ENCODE measurements at regions not wholly inside any gene's neighbourhood (a gene's known extent, or its start where the extent isn't known, plus 50 kb on each side); places are given as distances from the start of the nearest gene placed in this dataset.
A peak's percentile ranks its signal among the peaks of the same experiment; 100 is the strongest.
"Not testable (repeated sequence)": the region's sequence is repeated elsewhere in the genome, so short reads cannot be mapped to it uniquely, and the experiment has no call there.

- WGBS: 96% methylated on average over 2 of the region's 2 CpGs
- H3K4me3 ChIP-seq; DNase-seq (ENCODE audit: low spot score): not testable (repeated sequence)
Observed at GRCh38 chr7:65144557-65144956, 138.1 kb upstream of the ERV3-1 start.

GRCh38 chr7:65144119-65144518 lies 137.6 kb upstream of the ERV3-1 start:
- H3K4me1 ChIP-seq (replicated peaks); H3K27me3 ChIP-seq (replicated peaks; ENCODE audit: insufficient read depth); DNase-seq (ENCODE audit: low spot score); H3K27ac ChIP-seq; H3K9me3 ChIP-seq; intact Hi-C loops (cut with DNase I); H3K36me3 ChIP-seq; H3K4me3 ChIP-seq: not testable (repeated sequence)
- 59% methylated on average over 2 of the region's 2 CpGs for WGBS

More at GRCh38 chr7:65144557-65144956, 138.1 kb upstream of the ERV3-1 start:
- H3K4me1 ChIP-seq (replicated peaks); intact Hi-C loops (cut with DNase I); H3K27ac ChIP-seq; H3K9me3 ChIP-seq; H3K27me3 ChIP-seq (replicated peaks; ENCODE audit: insufficient read depth); H3K36me3 ChIP-seq: not testable (repeated sequence)

DNA sequence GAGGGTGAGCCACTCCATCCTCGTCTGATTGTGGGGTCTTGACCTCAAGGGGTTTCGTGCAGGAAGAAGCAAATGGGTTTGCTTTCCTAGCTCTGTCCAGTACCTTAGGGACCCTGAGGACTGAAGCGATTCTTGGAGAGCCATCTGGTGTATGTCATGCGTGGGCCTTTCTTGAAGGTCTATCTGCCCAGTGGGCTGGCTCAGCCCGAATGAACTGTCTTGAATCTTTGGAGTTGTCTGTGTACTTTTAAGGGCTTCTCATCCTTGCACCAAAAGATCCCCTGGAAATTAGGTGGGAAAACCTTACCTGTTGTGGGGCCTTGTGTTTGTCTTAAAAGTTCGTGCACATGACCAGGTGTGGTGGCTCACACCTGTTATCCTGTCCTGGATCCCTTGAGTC lies 135.4 kb upstream of the ERV3-1 start:
- DNase-seq (ENCODE audit: low spot score); intact Hi-C loops (cut with DNase I); H3K4me3 ChIP-seq; H3K9me3 ChIP-seq; H3K27ac ChIP-seq; H3K4me1 ChIP-seq (replicated peaks); H3K27me3 ChIP-seq (replicated peaks; ENCODE audit: insufficient read depth); H3K36me3 ChIP-seq: not testable (repeated sequence)
- WGBS: 81% methylated on average over 2 of the region's 6 CpGs

GRCh38 chr7:65141405-65141778 lies 134.9 kb upstream of the ERV3-1 start:
- DNase-seq (ENCODE audit: low spot score); H3K36me3 ChIP-seq; H3K4me1 ChIP-seq (replicated peaks); H3K4me3 ChIP-seq; intact Hi-C loops (cut with DNase I); H3K27me3 ChIP-seq (replicated peaks; ENCODE audit: insufficient read depth); H3K27ac ChIP-seq; H3K9me3 ChIP-seq: not testable (repeated sequence)
- WGBS: 26% methylated on average over 9 of the region's 20 CpGs

DNA sequence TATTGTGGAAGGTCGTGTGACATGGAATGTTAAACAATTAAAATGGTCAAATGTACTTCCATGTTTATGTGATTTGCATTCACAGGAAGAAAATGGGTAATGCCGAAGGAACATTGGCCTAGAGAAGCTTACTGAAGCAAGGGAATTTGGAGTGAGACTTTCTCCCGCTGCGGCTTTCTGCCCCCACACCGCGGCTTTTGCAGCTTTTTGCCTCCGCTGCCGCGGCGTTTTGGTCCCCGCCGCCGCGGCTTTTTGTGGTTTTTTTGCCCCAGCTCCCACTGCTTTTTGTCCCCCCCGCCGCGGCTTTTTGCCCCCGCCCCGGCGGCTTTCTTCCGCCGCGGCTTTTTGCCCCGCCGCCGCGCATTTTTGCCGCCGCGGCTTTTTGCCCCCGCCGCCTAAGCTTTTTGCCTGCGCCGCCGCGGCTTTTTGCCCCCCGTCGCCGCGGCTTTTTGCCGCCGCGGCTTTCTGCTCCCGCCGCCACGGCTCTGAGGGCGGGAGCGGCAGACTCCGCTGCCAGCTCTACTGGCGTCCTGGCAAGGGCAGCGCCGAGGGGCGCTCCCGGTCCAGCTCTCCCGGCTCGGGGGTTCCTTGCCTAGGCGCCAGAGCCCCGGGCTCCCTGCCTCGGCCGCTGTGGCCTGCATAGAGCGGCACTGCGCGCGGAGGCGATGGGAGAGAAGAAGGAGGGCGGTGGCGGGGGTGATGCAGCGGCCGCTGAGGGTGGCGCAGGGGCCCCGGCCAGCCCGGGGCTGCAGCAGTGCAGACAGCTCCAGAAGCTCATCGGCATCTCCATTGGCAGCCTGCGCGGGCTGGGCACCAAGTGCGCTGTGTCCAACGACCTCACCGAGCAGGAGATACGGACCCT lies 134.3 kb upstream of the ERV3-1 start:
- H3K9me3 ChIP-seq; H3K36me3 ChIP-seq; H3K4me1 ChIP-seq (replicated peaks); H3K4me3 ChIP-seq; H3K27ac ChIP-seq; intact Hi-C loops (cut with DNase I); H3K27me3 ChIP-seq (replicated peaks; ENCODE audit: insufficient read depth); DNase-seq (ENCODE audit: low spot score): not testable (repeated sequence)
- no CpG with 5 or more reads among the region's 79 CpGs for WGBS

- WGBS: no CpG with 5 or more reads among the region's 5 CpGs
Observed at GRCh38 chr7:65136850-65137249, 130.4 kb upstream of the ERV3-1 start.

GRCh38 chr7:65133087-65133486 lies 126.6 kb upstream of the ERV3-1 start:
- no CpG with 5 or more reads among the region's 3 CpGs for WGBS
- H3K27me3 ChIP-seq (replicated peaks; ENCODE audit: insufficient read depth); H3K9me3 ChIP-seq; H3K4me1 ChIP-seq (replicated peaks); H3K27ac ChIP-seq; H3K4me3 ChIP-seq; H3K36me3 ChIP-seq; intact Hi-C loops (cut with DNase I); DNase-seq (ENCODE audit: low spot score): not testable (repeated sequence)

More at GRCh38 chr7:65136850-65137249, 130.4 kb upstream of the ERV3-1 start:
- H3K36me3 ChIP-seq; DNase-seq (ENCODE audit: low spot score); H3K4me1 ChIP-seq (replicated peaks); H3K9me3 ChIP-seq; intact Hi-C loops (cut with DNase I); H3K27ac ChIP-seq; H3K4me3 ChIP-seq; H3K27me3 ChIP-seq (replicated peaks; ENCODE audit: insufficient read depth): not testable (repeated sequence)

GRCh38 chr7:65132256-65132655 lies 125.8 kb upstream of the ERV3-1 start:
- H3K36me3 ChIP-seq; H3K27ac ChIP-seq; intact Hi-C loops (cut with DNase I); H3K27me3 ChIP-seq (replicated peaks; ENCODE audit: insufficient read depth); H3K9me3 ChIP-seq; H3K4me1 ChIP-seq (replicated peaks); DNase-seq (ENCODE audit: low spot score); H3K4me3 ChIP-seq: not testable (repeated sequence)
- WGBS: no CpG with 5 or more reads among the region's 1 CpG

DNA sequence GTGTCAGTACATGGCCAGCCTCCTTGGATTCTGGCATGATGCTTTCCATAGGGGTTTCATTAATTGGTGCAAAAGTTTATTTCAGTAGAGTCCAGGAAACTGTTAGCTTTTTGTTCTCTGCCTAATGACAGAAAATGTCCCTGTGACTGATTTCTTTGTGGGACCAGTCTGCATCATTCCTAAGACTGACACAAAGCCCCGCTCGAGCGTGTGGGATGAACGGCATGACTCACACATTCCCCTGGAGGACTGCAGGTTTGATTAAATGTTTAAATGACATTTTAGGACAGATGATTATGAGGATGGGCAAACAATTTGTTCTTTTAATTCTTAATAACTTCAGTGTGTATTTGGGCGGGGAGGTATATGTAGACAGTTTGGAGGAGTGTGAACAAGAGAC lies 120.9 kb upstream of the ERV3-1 start:
- H3K36me3 ChIP-seq; H3K4me3 ChIP-seq; H3K27ac ChIP-seq; H3K27me3 ChIP-seq (replicated peaks; ENCODE audit: insufficient read depth); DNase-seq (ENCODE audit: low spot score); intact Hi-C loops (cut with DNase I); H3K4me1 ChIP-seq (replicated peaks); H3K9me3 ChIP-seq: not testable (repeated sequence)
- WGBS: no CpG with 5 or more reads among the region's 5 CpGs

DNA sequence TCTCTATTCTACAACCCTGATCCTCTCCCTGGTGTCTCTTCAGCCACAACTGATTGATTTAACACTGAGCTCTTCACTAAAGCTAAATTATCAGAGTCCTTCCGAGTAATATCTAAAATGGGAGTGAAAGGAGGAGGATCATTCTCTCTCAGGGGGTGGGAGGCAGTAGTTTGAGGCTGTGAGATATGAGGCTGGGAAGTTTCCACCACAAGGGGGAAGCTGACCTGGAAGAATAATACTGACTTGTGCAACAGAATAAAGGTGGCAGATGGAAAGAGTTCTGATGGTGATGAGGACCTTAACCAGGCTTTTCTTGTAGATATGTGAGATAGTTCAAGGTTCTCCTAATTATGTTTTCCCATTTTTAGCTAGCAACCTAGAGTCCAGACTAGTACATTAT lies 118.1 kb upstream of the ERV3-1 start:
- H3K27me3 ChIP-seq (replicated peaks; ENCODE audit: insufficient read depth); H3K4me3 ChIP-seq; H3K27ac ChIP-seq; H3K36me3 ChIP-seq; DNase-seq (ENCODE audit: low spot score); H3K4me1 ChIP-seq (replicated peaks); H3K9me3 ChIP-seq; intact Hi-C loops (cut with DNase I): not testable (repeated sequence)
- no CpG with 5 or more reads among the region's 1 CpG for WGBS

DNA sequence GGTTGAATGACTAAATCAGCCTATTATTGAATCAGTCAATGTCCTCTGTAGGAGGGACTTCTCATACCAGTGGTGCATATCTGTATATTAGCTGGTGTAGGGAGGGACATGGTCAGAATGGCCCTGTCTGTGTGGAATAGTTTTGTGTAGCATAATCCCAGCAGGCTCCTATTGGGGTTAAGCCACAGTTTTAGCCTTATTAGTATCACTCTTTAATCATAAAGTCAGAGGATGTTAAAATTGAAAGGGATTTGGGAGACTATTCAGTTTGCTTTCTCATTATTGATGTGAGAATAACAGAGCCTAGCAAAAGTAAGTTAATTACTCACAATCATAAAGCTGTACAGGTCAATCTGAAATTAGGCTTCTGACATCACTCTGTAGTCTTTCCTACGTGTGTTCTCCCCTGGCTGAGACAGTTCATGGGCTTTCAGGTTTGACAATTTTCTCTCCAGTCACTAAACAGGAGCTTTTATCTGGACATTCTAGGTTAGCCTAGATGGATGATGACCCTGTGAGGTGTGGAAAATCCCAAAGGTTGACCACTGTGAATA lies 99.2 kb upstream of the ERV3-1 start:
- H3K4me1 ChIP-seq (replicated peaks); H3K27me3 ChIP-seq (replicated peaks; ENCODE audit: insufficient read depth); DNase-seq (ENCODE audit: low spot score); H3K27ac ChIP-seq; intact Hi-C loops (cut with DNase I); H3K4me3 ChIP-seq; H3K36me3 ChIP-seq; H3K9me3 ChIP-seq: not testable (repeated sequence)
- 96% methylated on average over 1 of the region's 1 CpG for WGBS

- intact Hi-C loops (cut with DNase I); H3K4me3 ChIP-seq; H3K36me3 ChIP-seq; H3K9me3 ChIP-seq; H3K27me3 ChIP-seq (replicated peaks; ENCODE audit: insufficient read depth); H3K4me1 ChIP-seq (replicated peaks); H3K27ac ChIP-seq; DNase-seq (ENCODE audit: low spot score): not testable (repeated sequence)
- WGBS: 96% methylated on average over 4 of the region's 4 CpGs
Observed at GRCh38 chr7:65100499-65100898, 94.0 kb upstream of the ERV3-1 start.

DNA sequence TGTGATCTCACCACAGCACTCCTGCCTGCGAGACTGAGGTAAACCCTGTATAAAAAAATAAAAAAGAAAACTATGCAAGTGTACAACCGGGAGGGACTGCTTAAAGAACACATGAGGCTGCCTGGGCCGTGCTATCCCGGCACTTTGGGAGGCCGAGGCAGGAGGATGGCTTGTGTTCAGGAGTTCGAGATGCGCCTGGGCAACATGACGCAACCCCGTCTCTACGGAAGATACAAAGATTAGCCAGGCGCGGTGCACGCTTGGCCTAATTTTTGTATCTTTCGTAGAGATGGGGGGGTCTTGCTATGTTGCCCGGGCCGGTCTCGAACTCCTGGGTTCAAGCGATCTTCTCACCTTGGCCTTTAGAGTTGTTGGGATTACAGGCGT lies 75.2 kb upstream of the ERV3-1 start:
- H3K9me3 ChIP-seq; H3K27me3 ChIP-seq (replicated peaks; ENCODE audit: insufficient read depth); intact Hi-C loops (cut with DNase I); H3K36me3 ChIP-seq; H3K4me1 ChIP-seq (replicated peaks); DNase-seq (ENCODE audit: low spot score): not testable (repeated sequence)
- 93% methylated on average over 19 of the region's 19 CpGs for WGBS
- Histone ChIP-seq H3K4me3 (peak overlapping the region; percentile 54 to 68), H3K27ac (peak overlapping the region; percentile 72 to 83)

Measured in prostate gland (tissue), 2 donors.